ENCODE measurements at regions not wholly inside any gene's neighbourhood (a gene's known extent, or its start where the extent isn't known, plus 50 kb on each side); places are given as distances from the start of the nearest gene placed in this dataset.
A peak's percentile ranks its signal among the peaks of the same experiment; 100 is the strongest.

- no peak overlapping the region for H2AK5ac ChIP-seq (ENCODE audit: low read length, severe bottlenecking)
- H3K4me2 ChIP-seq (ENCODE audit: low read length, poor library complexity, severe bottlenecking): no peak overlapping the region
- H3K27ac ChIP-seq (ENCODE audit: low read length, poor library complexity, severe bottlenecking): no peak overlapping the region
- no peaks in the 10 kb centered on the region for H3K4me1 ChIP-seq (ENCODE audit: control insufficient read depth, insufficient read depth, low read depth, low read length)
- H2BK120ac ChIP-seq (ENCODE audit: low read depth, low read length): no peak overlapping the region
- H3K36me3 ChIP-seq (ENCODE audit: control insufficient read depth in 1 of 2, insufficient read depth in 2 of 2, low read depth in 1 of 2, low read length in 2 of 2): no peaks in the 10 kb centered on the region
- DNase-seq: no peak
- H4K8ac ChIP-seq (ENCODE audit: low read length): no peak overlapping the region
- H3K79me1 ChIP-seq (replicated peaks; ENCODE audit: low read length, poor library complexity, severe bottlenecking): no peaks in the 10 kb centered on the region
- H3K4me3 ChIP-seq (ENCODE audit: insufficient read depth in 1 of 2, low read depth in 1 of 2, low read length in 2 of 2): no peak overlapping the region
- H2BK12ac ChIP-seq (ENCODE audit: low read length in 2 of 2): no peak overlapping the region
- H2BK15ac ChIP-seq (ENCODE audit: low read depth, poor library complexity, severe bottlenecking): no peak overlapping the region
- H2BK5ac ChIP-seq (ENCODE audit: low read depth, low read length, poor library complexity, severe bottlenecking): no peak overlapping the region
- WGBS: no CpG with 5 or more reads among the region's 2 CpGs
- no peak overlapping the region for H2AFZ ChIP-seq (ENCODE audit: low read depth, low read length)
- no peak overlapping the region for H3K14ac ChIP-seq (ENCODE audit: low read length in 2 of 2)
- no peak overlapping the region for H3K18ac ChIP-seq (ENCODE audit: low read depth in 1 of 2, low read length in 2 of 2)
- no peak overlapping the region for H4K91ac ChIP-seq (ENCODE audit: low read length)
- H3K9ac ChIP-seq (ENCODE audit: low read length): no peak overlapping the region
- H3K27me3 ChIP-seq (ENCODE audit: control insufficient read depth in 1 of 2, insufficient read depth in 1 of 2, low read length in 2 of 2): no peaks in the 10 kb centered on the region
- H3K4ac ChIP-seq (ENCODE audit: low read depth in 1 of 2, low read length in 2 of 2): no peak overlapping the region
- no peaks in the 10 kb centered on the region for H3K9me3 ChIP-seq (ENCODE audit: control insufficient read depth, low read length)
- no peak overlapping the region for H3K23ac ChIP-seq (ENCODE audit: low read length in 2 of 2)
Measured at GRCh38 chr2:193703411-193703810, 1508.7 kb upstream of the TMEFF2 start.

DNA sequence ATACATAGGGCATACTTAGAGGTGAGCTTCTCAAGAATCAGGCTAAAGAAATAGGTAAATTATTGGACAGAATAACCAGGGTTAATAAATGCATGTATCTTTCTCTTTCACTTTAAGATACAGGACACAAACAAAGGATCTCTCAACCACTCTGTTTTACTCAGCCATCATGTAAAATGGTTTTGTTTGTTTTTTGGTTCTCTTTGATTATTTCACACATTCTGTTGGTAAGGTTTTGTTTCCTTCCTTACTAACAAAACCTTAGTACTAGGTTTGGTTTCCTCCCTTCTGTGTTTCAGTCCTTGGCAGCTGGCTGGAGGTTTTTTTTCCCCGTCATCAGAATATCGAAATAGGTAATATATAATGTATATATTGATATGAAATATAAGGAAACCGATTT is 1506.8 kb upstream of the TMEFF2 start:
- no peak overlapping the region for H2BK15ac ChIP-seq (ENCODE audit: low read depth, poor library complexity, severe bottlenecking)
- no peak overlapping the region for H2BK120ac ChIP-seq (ENCODE audit: low read depth, low read length)
- H3K18ac ChIP-seq (ENCODE audit: low read depth in 1 of 2, low read length in 2 of 2): no peak overlapping the region
- no peaks in the 10 kb centered on the region for H3K9me3 ChIP-seq (ENCODE audit: control insufficient read depth, low read length)
- H3K4me1 ChIP-seq (ENCODE audit: control insufficient read depth, insufficient read depth, low read depth, low read length): no peaks in the 10 kb centered on the region
- no peak overlapping the region for H2BK5ac ChIP-seq (ENCODE audit: low read depth, low read length, poor library complexity, severe bottlenecking)
- H2AFZ ChIP-seq (ENCODE audit: low read depth, low read length): no peak overlapping the region
- no peak overlapping the region for H3K23ac ChIP-seq (ENCODE audit: low read length in 2 of 2)
- H3K36me3 ChIP-seq (ENCODE audit: control insufficient read depth in 1 of 2, insufficient read depth in 2 of 2, low read depth in 1 of 2, low read length in 2 of 2): no peaks in the 10 kb centered on the region
- H3K79me1 ChIP-seq (replicated peaks; ENCODE audit: low read length, poor library complexity, severe bottlenecking): peaks cover 2% of the 10 kb centered on the region
- H3K27ac ChIP-seq (ENCODE audit: low read length, poor library complexity, severe bottlenecking): no peak overlapping the region
- no peak overlapping the region for H3K14ac ChIP-seq (ENCODE audit: low read length in 2 of 2)
- no peak for DNase-seq
- no peak overlapping the region for H3K9ac ChIP-seq (ENCODE audit: low read length)
- H2BK12ac ChIP-seq (ENCODE audit: low read length in 2 of 2): no peak overlapping the region
- no peak overlapping the region for H4K8ac ChIP-seq (ENCODE audit: low read length)
- no peak overlapping the region for H4K91ac ChIP-seq (ENCODE audit: low read length)
- H3K4ac ChIP-seq (ENCODE audit: low read depth in 1 of 2, low read length in 2 of 2): no peak overlapping the region
- no peaks in the 10 kb centered on the region for H3K27me3 ChIP-seq (ENCODE audit: control insufficient read depth in 1 of 2, insufficient read depth in 1 of 2, low read length in 2 of 2)
- no CpG with 5 or more reads among the region's 3 CpGs for WGBS
- no peak overlapping the region for H2AK5ac ChIP-seq (ENCODE audit: low read length, severe bottlenecking)
- H3K4me3 ChIP-seq (ENCODE audit: insufficient read depth in 1 of 2, low read depth in 1 of 2, low read length in 2 of 2): no peak overlapping the region
- no peak overlapping the region for H3K4me2 ChIP-seq (ENCODE audit: low read length, poor library complexity, severe bottlenecking)

DNA sequence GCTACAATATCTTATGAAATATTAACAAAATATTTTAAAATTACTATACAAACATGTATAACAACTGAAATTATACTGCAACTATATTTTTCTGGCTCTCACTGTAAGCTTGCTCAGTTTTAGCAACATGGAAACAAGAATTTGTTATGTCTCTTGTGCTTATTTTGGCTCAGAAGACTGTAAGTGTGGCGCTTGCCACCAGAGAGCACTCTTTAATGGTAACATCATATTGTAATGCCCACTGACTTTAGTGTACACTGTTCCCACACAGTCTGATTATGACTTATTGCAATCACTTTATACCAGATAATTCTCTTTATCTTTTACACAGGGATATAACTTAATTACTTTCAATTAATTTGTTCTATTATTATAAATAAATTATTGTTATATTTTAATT is 1500.6 kb upstream of the TMEFF2 start:
- DNase-seq: peak; percentile 12
- Histone ChIP-seq H2AK5ac (ENCODE audit: low read length, severe bottlenecking) (no peak overlapping the region), H2BK12ac (ENCODE audit: low read length in 2 of 2) (no peak overlapping the region), H3K4me2 (ENCODE audit: low read length, poor library complexity, severe bottlenecking) (no peak overlapping the region), H2AFZ (ENCODE audit: low read depth, low read length) (no peak overlapping the region), H2BK15ac (ENCODE audit: low read depth, poor library complexity, severe bottlenecking) (no peak overlapping the region), H3K14ac (ENCODE audit: low read length in 2 of 2) (no peak overlapping the region), H3K27ac (ENCODE audit: low read length, poor library complexity, severe bottlenecking) (no peak overlapping the region), H3K4me3 (ENCODE audit: insufficient read depth in 1 of 2, low read depth in 1 of 2, low read length in 2 of 2) (no peak overlapping the region), H3K4me1 (ENCODE audit: control insufficient read depth, insufficient read depth, low read depth, low read length) (no peaks in the 10 kb centered on the region), H3K23ac (ENCODE audit: low read length in 2 of 2) (no peak overlapping the region), H2BK5ac (ENCODE audit: low read depth, low read length, poor library complexity, severe bottlenecking) (no peak overlapping the region), H3K27me3 (ENCODE audit: control insufficient read depth in 1 of 2, insufficient read depth in 1 of 2, low read length in 2 of 2) (no peaks in the 10 kb centered on the region), H3K36me3 (ENCODE audit: control insufficient read depth in 1 of 2, insufficient read depth in 2 of 2, low read depth in 1 of 2, low read length in 2 of 2) (no peaks in the 10 kb centered on the region), H3K9ac (ENCODE audit: low read length) (no peak overlapping the region), H4K8ac (ENCODE audit: low read length) (no peak overlapping the region), H3K4ac (ENCODE audit: low read depth in 1 of 2, low read length in 2 of 2) (no peak overlapping the region), H2BK120ac (ENCODE audit: low read depth, low read length) (no peak overlapping the region), H3K9me3 (ENCODE audit: control insufficient read depth, low read length) (no peaks in the 10 kb centered on the region), H3K18ac (ENCODE audit: low read depth in 1 of 2, low read length in 2 of 2) (no peak overlapping the region), H3K79me1 (replicated peaks; ENCODE audit: low read length, poor library complexity, severe bottlenecking) (peaks cover 2% of the 10 kb centered on the region), H4K91ac (ENCODE audit: low read length) (no peak overlapping the region)
- WGBS: 60% methylated on average over 1 of the region's 1 CpG

DNA sequence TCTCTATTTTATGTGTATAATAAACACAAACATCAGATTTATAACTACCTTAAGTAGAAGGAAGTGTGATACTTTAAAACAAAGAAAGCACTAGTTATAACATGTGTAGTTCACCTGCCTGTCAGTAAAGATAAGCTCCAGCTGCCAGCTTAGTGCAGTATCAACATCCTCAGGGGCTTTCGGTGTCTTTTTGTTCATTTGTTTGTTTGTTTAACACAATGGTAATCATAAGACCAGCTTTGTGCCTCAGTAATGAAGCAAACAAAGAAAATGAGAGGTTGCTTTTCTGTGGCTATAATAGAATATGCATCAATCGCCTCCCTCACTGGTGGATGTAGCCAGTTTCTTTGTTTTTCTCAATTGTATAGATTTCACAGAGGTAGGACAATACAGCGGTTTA is 1499.0 kb upstream of the TMEFF2 start:
- Histone ChIP-seq H3K27ac (ENCODE audit: low read length, poor library complexity, severe bottlenecking) (no peak overlapping the region), H2BK5ac (ENCODE audit: low read depth, low read length, poor library complexity, severe bottlenecking) (no peak overlapping the region), H3K4me1 (ENCODE audit: control insufficient read depth, insufficient read depth, low read depth, low read length) (no peaks in the 10 kb centered on the region), H2AFZ (ENCODE audit: low read depth, low read length) (no peak overlapping the region), H3K79me1 (replicated peaks; ENCODE audit: low read length, poor library complexity, severe bottlenecking) (peaks cover 2% of the 10 kb centered on the region), H3K4me2 (ENCODE audit: low read length, poor library complexity, severe bottlenecking) (no peak overlapping the region), H2BK15ac (ENCODE audit: low read depth, poor library complexity, severe bottlenecking) (no peak overlapping the region), H4K8ac (ENCODE audit: low read length) (no peak overlapping the region), H3K4me3 (ENCODE audit: insufficient read depth in 1 of 2, low read depth in 1 of 2, low read length in 2 of 2) (no peak overlapping the region), H2BK12ac (ENCODE audit: low read length in 2 of 2) (no peak overlapping the region), H3K23ac (ENCODE audit: low read length in 2 of 2) (no peak overlapping the region), H2BK120ac (ENCODE audit: low read depth, low read length) (no peak overlapping the region), H3K14ac (ENCODE audit: low read length in 2 of 2) (no peak overlapping the region), H4K91ac (ENCODE audit: low read length) (no peak overlapping the region), H3K4ac (ENCODE audit: low read depth in 1 of 2, low read length in 2 of 2) (no peak overlapping the region), H3K36me3 (ENCODE audit: control insufficient read depth in 1 of 2, insufficient read depth in 2 of 2, low read depth in 1 of 2, low read length in 2 of 2) (no peaks in the 10 kb centered on the region), H3K18ac (ENCODE audit: low read depth in 1 of 2, low read length in 2 of 2) (no peak overlapping the region), H3K9ac (ENCODE audit: low read length) (no peak overlapping the region), H2AK5ac (ENCODE audit: low read length, severe bottlenecking) (no peak overlapping the region), H3K9me3 (ENCODE audit: control insufficient read depth, low read length) (no peaks in the 10 kb centered on the region), H3K27me3 (ENCODE audit: control insufficient read depth in 1 of 2, insufficient read depth in 1 of 2, low read length in 2 of 2) (no peaks in the 10 kb centered on the region)
- no peak for DNase-seq
- WGBS: 93% methylated on average over 3 of the region's 3 CpGs
